Fibroblast of villous mesenchyme (primary cell): ENCODE measurements at regions not wholly inside any gene's neighbourhood (a gene's known extent, or its start where the extent isn't known, plus 50 kb on each side); places are given as distances from the start of the nearest gene placed in this dataset.

Source experiments
- DNase-seq: peaks from one replicate; pipeline ENCODE4 v3.0.0-alpha.2; 2010; ENCODE audit warnings: low read depth
- H3K4me3 ChIP-seq: 2 replicates; pipeline ENCODE4 v1.5.1; 2011; ENCODE audit warnings: low read depth, mild to moderate bottlenecking, low read length
- TF ChIP-seq, protein P1 (sequence below): IDR thresholded peaks from 2 replicates; pipeline ENCODE4 v1.5.1; 2012; ENCODE audit warnings: low read depth, mild to moderate bottlenecking, low read length; ENCODE audit not compliant: insufficient read depth

- TF ChIP-seq, protein P1, sequence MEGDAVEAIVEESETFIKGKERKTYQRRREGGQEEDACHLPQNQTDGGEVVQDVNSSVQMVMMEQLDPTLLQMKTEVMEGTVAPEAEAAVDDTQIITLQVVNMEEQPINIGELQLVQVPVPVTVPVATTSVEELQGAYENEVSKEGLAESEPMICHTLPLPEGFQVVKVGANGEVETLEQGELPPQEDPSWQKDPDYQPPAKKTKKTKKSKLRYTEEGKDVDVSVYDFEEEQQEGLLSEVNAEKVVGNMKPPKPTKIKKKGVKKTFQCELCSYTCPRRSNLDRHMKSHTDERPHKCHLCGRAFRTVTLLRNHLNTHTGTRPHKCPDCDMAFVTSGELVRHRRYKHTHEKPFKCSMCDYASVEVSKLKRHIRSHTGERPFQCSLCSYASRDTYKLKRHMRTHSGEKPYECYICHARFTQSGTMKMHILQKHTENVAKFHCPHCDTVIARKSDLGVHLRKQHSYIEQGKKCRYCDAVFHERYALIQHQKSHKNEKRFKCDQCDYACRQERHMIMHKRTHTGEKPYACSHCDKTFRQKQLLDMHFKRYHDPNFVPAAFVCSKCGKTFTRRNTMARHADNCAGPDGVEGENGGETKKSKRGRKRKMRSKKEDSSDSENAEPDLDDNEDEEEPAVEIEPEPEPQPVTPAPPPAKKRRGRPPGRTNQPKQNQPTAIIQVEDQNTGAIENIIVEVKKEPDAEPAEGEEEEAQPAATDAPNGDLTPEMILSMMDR = no peak
- DNase-seq = no peak
- no peak overlapping the region for H3K4me3 ChIP-seq
Observed at GRCh38 chr3:84077479-84077878, 881.3 kb upstream of the CADM2 start.

GRCh38 chr3:84082726-84083125, 876.1 kb upstream of the CADM2 start:
- no peak for DNase-seq
- H3K4me3 ChIP-seq = no peak overlapping the region
- TF ChIP-seq, protein P1 = no peak

- TF ChIP-seq, protein P1 = no peak
- no peak for DNase-seq
Observed at GRCh38 chr3:84092907-84093306, 865.9 kb upstream of the CADM2 start.

GRCh38 chr3:84096188-84096587, 862.6 kb upstream of the CADM2 start:
- H3K4me3 ChIP-seq = no peak overlapping the region

More at GRCh38 chr3:84092907-84093306, 865.9 kb upstream of the CADM2 start:
- H3K4me3 ChIP-seq = no peak overlapping the region

GRCh38 chr3:84100861-84101260, 857.9 kb upstream of the CADM2 start:
- TF ChIP-seq, protein P1 = no peak
- peak; percentile 1 for DNase-seq
- no peak overlapping the region for H3K4me3 ChIP-seq

More at GRCh38 chr3:84096188-84096587, 862.6 kb upstream of the CADM2 start:
- TF ChIP-seq, protein P1 = no peak
- DNase-seq = no peak

GRCh38 chr3:84108442-84108971, 850.3 kb upstream of the CADM2 start:
- no peak overlapping the region for H3K4me3 ChIP-seq
- TF ChIP-seq, protein P1 = no peak
- peak; percentile 1 for DNase-seq

GRCh38 chr3:84109911-84110310, 848.9 kb upstream of the CADM2 start:
- TF ChIP-seq, protein P1 = no peak
- no peak overlapping the region for H3K4me3 ChIP-seq
- no peak for DNase-seq
